Stimulated activated CD4-positive, alpha-beta T cell treated with anti-CD3 and anti-CD28 coated beads, Interleukin-4, amount 100 ng/mL, for 1 hour (primary cell): ENCODE measurements at regions not wholly inside any gene's neighbourhood (a gene's known extent, or its start where the extent isn't known, plus 50 kb on each side); places are given as distances from the start of the nearest gene placed in this dataset.

Source experiments
- DNase-seq: peaks from one replicate; pipeline ENCODE4 v3.0.0-alpha.2; 2020

GRCh38 chr22:49540913-49541692 is 286.6 kb downstream of the BRD1 start:
- DNase-seq: no peak

- DNase-seq: no peak
These were observed 287.4 kb downstream of the BRD1 start for GRCh38 chr22:49540084-49540912.

DNA sequence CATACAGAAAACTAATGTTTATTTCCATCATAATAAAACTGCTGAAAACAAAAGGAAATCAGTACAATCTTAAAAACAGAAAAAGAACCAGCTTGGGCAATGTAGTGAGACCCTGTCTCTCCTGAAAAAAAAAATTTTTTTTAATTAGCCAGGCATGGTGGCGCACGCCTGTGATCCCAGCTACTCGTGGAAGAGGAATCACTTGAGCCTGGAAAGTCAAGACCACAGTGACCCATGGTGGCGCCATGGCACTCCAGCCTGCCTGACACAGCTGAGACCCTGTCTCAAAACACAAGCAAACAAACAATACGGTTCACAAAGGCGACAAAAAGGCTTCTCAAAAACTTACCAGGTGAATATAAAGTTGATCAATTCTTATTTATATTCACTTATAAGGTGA is 289.7 kb downstream of the BRD1 start:
- DNase-seq: no peak

DNA sequence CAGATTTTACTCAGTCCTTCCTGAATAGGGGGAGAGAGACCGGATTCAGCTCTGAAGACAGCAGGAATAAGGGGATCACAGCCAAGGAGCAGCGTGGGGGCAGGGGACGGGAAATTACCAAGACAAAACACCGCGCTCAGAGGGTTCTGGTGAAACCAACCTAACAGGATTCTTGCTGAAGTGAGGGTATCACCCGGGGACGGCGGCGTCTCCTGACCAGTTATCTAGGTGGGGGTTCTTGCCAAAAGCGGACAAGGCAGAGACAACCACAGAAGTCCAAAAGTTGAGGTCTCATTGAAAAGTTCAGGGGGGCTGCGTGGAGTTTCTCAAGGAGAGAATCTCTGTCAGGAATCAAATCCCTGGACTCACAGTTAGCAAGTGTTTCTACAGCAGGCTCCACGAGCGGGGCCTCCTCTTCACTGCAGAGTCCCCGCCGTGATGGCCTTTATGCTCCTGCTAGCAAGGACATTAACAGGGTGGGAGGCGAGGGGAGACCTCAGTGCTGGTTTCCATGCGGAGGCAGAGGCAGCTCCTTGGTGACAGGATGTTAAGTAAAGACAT is 291.0 kb downstream of the BRD1 start:
- DNase-seq: no peak

GRCh38 chr22:49535527-49536125 is 292.0 kb downstream of the BRD1 start:
- no peak for DNase-seq

GRCh38 chr22:49535126-49535525 is 292.5 kb downstream of the BRD1 start:
- DNase-seq: no peak

GRCh38 chr22:49534386-49534785 is 293.3 kb downstream of the BRD1 start:
- DNase-seq: no peak

GRCh38 chr22:49533886-49534285 is 293.8 kb downstream of the BRD1 start:
- DNase-seq: no peak

- no peak for DNase-seq
These were observed 294.5 kb downstream of the BRD1 start for GRCh38 chr22:49532869-49533802.

DNA sequence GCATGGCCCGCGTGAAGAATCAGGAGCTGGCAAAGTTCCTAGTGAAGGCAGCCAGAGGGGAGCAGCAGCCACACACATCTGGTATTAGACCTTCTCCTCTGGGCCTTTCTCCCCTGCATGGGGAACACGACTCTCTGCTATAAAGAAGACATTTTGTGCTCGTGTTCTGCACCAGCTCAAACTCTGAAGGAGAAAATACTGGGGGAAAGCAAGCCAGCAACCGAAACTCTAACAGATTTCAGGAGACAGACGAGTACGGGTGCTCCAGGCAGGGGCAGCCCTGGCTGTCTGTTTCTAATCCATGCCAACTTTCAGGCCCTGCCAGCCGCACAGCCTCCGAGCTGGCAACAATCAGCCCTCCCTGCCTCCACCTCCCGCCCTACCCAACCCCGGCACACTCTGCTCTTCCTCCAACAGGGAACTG is 296.3 kb downstream of the BRD1 start:
- DNase-seq: no peak

GRCh38 chr22:49530671-49531367 is 296.9 kb downstream of the BRD1 start:
- no peak for DNase-seq

DNA sequence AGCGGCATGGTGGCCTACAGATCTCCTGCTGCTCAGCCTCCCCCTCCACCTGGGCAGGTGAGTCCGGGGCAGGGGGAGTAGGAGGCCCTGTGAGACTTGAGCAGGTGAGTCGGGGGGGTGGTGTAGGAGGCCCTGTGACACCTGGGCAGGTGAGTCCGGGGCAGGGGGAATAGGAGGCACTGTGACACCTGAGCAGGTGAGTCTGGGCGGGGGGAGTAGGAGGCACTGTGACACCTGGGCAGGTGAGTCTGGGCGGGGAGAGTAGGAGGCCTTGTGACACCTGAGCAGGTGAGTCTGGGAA is 299.3 kb downstream of the BRD1 start:
- no peak for DNase-seq

DNA sequence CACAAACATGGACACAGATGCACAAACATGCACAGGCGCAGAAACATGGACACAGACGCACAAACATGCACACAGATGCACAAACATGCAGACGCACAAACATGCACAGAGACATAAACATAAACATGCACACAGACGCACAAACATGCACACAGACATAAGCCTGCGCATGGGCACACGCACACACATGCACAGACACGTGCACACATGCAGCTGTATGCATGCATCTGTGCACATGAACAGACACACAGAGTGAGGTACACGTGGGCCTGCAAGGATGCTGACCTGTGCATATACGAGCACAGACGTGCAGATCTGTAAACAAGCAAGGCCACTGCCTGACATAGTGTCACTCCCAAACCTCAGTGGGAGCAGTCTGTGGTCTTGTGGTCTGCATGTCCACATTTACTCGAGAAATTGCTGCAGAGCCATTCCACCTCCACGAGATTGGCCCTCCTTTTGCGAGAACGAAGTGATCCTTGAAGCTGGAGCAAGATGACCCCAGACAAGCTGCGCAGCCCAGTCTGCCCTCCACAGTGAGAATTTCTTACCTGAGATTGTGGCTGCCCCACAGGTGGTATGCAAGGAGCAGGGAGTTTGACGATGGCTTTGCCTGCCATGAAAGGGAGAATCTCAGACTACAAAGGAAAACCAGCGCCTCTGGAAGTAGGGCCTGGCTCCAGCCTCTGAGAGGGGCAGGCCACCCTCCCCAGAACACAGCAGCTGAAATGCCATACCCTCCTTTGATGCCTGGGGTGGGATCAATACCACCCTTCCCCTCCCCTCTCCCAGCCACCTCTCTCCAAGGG is 299.9 kb downstream of the BRD1 start:
- DNase-seq: no peak

- DNase-seq: no peak
These were observed 301.7 kb downstream of the BRD1 start for GRCh38 chr22:49525801-49526535.

DNA sequence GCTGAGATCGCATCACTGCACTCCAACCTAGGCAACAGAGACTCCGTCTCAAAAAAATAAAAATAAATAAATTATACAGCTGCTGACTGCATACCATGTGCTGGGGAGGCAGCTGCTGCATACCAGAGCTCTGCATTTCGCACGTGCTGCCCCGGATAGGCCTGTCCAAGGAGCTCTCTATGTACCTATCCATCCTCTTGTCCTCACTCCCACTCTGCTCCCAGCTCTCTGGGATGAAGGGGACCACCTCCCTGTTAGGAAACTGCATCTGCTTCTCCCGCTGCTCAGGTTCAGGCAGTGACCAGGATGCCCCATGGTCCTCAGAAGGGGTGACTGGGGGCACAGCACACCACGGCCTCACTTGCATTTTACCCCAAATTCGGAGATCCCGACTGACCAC is 302.3 kb downstream of the BRD1 start:
- no peak for DNase-seq

DNA sequence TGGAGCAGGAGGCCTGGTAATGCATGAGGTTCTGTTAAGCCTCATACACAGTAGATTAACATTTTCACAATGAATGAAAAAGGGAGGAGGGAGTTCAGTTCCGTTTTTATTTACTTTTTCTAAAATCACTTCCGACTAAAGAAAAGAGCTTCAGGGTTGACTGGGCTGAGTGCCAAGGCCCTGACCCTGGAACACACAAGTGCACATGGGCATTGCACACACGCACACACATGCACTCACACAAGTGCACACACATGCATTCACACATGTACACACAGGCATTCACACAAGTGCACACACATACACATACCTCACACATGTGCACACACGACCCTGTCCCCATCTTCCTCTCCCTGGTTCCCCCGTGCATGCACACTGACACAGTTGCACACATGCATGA is 303.3 kb downstream of the BRD1 start:
- no peak for DNase-seq

- DNase-seq: no peak
These were observed 304.2 kb downstream of the BRD1 start for GRCh38 chr22:49523374-49524008.

DNA sequence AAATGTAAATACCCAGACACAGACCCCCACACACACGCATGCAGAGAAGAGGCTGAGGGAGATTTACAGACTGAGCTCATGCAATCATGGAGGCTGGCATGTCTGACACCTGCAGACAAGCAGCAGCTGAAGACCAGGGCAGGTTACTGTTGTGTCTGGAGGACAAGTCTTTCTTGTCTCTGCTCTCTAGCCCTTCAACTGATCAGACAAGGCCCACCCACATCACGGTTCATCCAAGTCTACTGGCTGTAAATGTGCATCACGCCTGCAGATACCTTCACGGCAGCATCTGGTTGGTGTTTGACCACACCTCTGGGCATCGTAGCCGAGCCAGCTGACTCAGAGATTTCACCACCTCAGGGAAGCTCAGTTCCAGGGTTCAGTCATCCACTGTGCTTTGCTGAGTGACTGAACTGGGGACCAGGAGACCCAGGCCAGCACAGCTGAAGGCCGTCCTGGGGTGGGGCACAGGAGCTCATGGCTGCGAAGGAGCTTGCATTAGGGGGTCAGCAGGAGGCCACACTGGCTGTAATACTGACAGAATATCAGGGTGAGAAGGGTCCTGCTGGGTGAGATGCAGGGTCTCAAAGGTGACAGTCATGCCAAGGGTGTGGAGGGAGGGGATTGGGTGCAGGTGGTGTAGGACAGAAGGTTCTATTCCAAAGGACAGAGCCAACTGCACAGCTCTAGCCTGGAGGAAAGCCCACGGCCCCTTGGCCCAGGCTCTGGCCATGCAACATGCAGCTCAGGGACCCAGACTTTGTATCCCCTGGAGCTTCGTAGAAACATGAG is 304.9 kb downstream of the BRD1 start:
- DNase-seq: no peak

DNA sequence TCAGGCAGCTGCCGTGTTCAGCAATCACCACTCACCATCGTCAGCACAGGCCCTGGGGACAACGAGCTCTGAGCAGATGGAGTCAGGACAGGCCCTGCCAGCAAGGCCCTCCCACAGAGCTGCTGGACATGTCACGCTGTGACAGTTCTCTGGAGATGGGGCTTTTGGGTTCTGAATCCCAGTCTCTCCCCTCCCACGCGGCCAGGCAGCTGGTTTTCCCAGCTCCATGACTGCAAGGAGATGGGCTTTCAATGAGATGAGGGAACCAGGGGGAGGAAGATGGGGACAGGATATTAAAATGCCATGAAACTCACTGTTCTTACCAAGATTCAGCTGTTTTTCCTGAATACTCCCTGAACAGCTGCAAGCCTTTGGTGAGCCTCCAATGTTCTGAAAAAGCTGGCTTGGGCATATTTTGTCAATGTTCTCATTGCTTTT is 305.9 kb downstream of the BRD1 start:
- no peak for DNase-seq
